H9 (cell line): ENCODE measurements at regions not wholly inside any gene's neighbourhood (a gene's known extent, or its start where the extent isn't known, plus 50 kb on each side); places are given as distances from the start of the nearest gene placed in this dataset.

Experiments
- DNase-seq: peaks from one replicate; pipeline ENCODE4 v3.0.0-alpha.2; 2017
- H2AFZ ChIP-seq: one replicate; pipeline ENCODE4 v1.6.1; 2013; ENCODE audit warnings: mild to moderate bottlenecking, low read length, control low read depth, moderate library complexity
- H2AK5ac ChIP-seq: 2 replicates; pipeline ENCODE4 v1.6.1; 2013; ENCODE audit warnings: low read length, control low read depth, mixed read lengths; ENCODE audit not compliant: insufficient read length
- H2BK120ac ChIP-seq: one replicate; pipeline ENCODE4 v1.6.1; 2013; ENCODE audit warnings: low read depth, mild to moderate bottlenecking, low read length, control low read depth, inconsistent platforms; ENCODE audit not compliant: poor library complexity, severe bottlenecking
- H2BK12ac ChIP-seq: 2 replicates; pipeline ENCODE4 v1.6.1; 2013; ENCODE audit warnings: low read length, control low read depth, mixed read lengths, low read depth; ENCODE audit not compliant: insufficient read length
- H2BK15ac ChIP-seq: 2 replicates; pipeline ENCODE4 v1.6.1; 2013; ENCODE audit warnings: low read depth, low read length, control low read depth
- H2BK20ac ChIP-seq: one replicate; pipeline ENCODE4 v1.6.1; 2013; ENCODE audit warnings: low read depth, mild to moderate bottlenecking, low read length, control low read depth, inconsistent platforms; ENCODE audit not compliant: poor library complexity, severe bottlenecking
- H2BK5ac ChIP-seq: 2 replicates; pipeline ENCODE4 v1.6.1; 2013; ENCODE audit warnings: low read length, control low read depth, mixed read lengths; ENCODE audit not compliant: insufficient read length
- H3K14ac ChIP-seq: 2 replicates; pipeline ENCODE4 v1.6.1; 2013; ENCODE audit warnings: low read length, control low read depth; ENCODE audit not compliant: insufficient read depth
- H3K18ac ChIP-seq: 2 replicates; pipeline ENCODE4 v1.6.1; 2013; ENCODE audit warnings: low read depth, mild to moderate bottlenecking, mixed read lengths, low read length, control low read depth; ENCODE audit not compliant: insufficient read length
- H3K23ac ChIP-seq: 2 replicates; pipeline ENCODE4 v1.6.1; 2013; ENCODE audit warnings: low read length, control low read depth, mixed read lengths, low read depth; ENCODE audit not compliant: insufficient read length
- H3K23me2 ChIP-seq: 2 replicates; pipeline ENCODE4 v1.6.1; 2013; ENCODE audit warnings: low read depth, mild to moderate bottlenecking, mixed read lengths, low read length, control low read depth; ENCODE audit not compliant: insufficient read length, poor library complexity, severe bottlenecking
- H3K27ac ChIP-seq: 2 replicates; pipeline ENCODE4 v1.5.1; 2013; ENCODE audit warnings: low read length, control low read depth, mixed read lengths, low read depth; ENCODE audit not compliant: insufficient read length
- H3K27me3 ChIP-seq: 2 replicates; pipeline ENCODE4 v1.6.1; 2013; ENCODE audit warnings: low read length, control low read depth, inconsistent platforms; ENCODE audit not compliant: insufficient read depth
- H3K4ac ChIP-seq: 2 replicates; pipeline ENCODE4 v1.6.1; 2013; ENCODE audit warnings: low read depth, mild to moderate bottlenecking, control low read depth, inconsistent platforms, low read length, moderate library complexity
- H3K4me1 ChIP-seq: 2 replicates; pipeline ENCODE4 v1.6.1; 2013; ENCODE audit warnings: low read length, control low read depth, inconsistent platforms; ENCODE audit not compliant: insufficient read depth
- H3K4me2 ChIP-seq: 2 replicates; pipeline ENCODE4 v1.6.1; 2013; ENCODE audit warnings: low read length, control low read depth, mixed read lengths; ENCODE audit not compliant: insufficient read length, insufficient read depth
- H3K56ac ChIP-seq: 2 replicates; pipeline ENCODE4 v1.6.1; 2013; ENCODE audit warnings: low read depth, mild to moderate bottlenecking, mixed read lengths, low read length, control low read depth; ENCODE audit not compliant: insufficient read length
- H3K79me1 ChIP-seq: 2 replicates; pipeline ENCODE4 v1.6.1; 2013; ENCODE audit warnings: low read depth, mild to moderate bottlenecking, moderate library complexity, low read length, control low read depth, inconsistent platforms; ENCODE audit not compliant: insufficient read depth, poor library complexity, severe bottlenecking
- H3K79me2 ChIP-seq: 2 replicates; pipeline ENCODE4 v1.6.1; 2013; ENCODE audit warnings: low read length, control low read depth, inconsistent platforms; ENCODE audit not compliant: insufficient read depth
- H3K9ac ChIP-seq: 2 replicates; pipeline ENCODE4 v1.6.1; 2013; ENCODE audit warnings: low read length, control low read depth, mixed read lengths; ENCODE audit not compliant: insufficient read length; ENCODE audit errors: extremely low read depth
- H3K9me3 ChIP-seq: one replicate; pipeline ENCODE4 v1.6.1; 2013; ENCODE audit warnings: low read depth, low read length, inconsistent platforms; ENCODE audit not compliant: control insufficient read depth
- H3T11ph ChIP-seq: one replicate; pipeline ENCODE4 v1.6.1; 2013; ENCODE audit warnings: mild to moderate bottlenecking, low read length, control low read depth, inconsistent platforms
- H4K20me1 ChIP-seq: one replicate; pipeline ENCODE4 v1.6.1; 2013; ENCODE audit not compliant: control insufficient read depth, insufficient read length, insufficient read depth
- H4K5ac ChIP-seq: 2 replicates; pipeline ENCODE4 v1.6.1; 2013; ENCODE audit warnings: low read depth, mild to moderate bottlenecking, mixed read lengths, low read length, control low read depth; ENCODE audit not compliant: insufficient read length
- H4K8ac ChIP-seq: replicated peaks from 2 replicates; pipeline ENCODE4 v1.6.1; 2013; ENCODE audit warnings: low read length, control low read depth, mixed read lengths, low read depth; ENCODE audit not compliant: insufficient read length
- H4K91ac ChIP-seq: 2 replicates; pipeline ENCODE4 v1.6.1; 2013; ENCODE audit warnings: low read depth, mild to moderate bottlenecking, moderate library complexity, mixed read lengths, low read length, control low read depth; ENCODE audit not compliant: insufficient read length
- H3K27ac Mint-ChIP-seq, 3 experiments: 2 replicates in 2 of 3; 3 replicates in 1 of 3; pipeline ENCODE4 v1.8.0; 2020 to 2021; ENCODE audit warnings: mixed read lengths in 3 of 3, mild to moderate bottlenecking in 1 of 3, moderate library complexity in 1 of 3
- H3K27me3 Mint-ChIP-seq: 2 replicates; pipeline ENCODE4 v1.8.0; 2021; ENCODE audit warnings: low read depth, mild to moderate bottlenecking, moderate library complexity, mixed read lengths
- H3K36me3 Mint-ChIP-seq, 3 experiments: 2 replicates in 2 of 3; 3 replicates in 1 of 3; pipeline ENCODE4 v1.8.0; 2020 to 2021; ENCODE audit warnings: low read depth in 3 of 3, mixed read lengths in 3 of 3; ENCODE audit not compliant: insufficient read depth in 1 of 3
- H3K4me1 Mint-ChIP-seq, 2 experiments: 2 replicates each; pipeline ENCODE4 v1.8.0; 2020; ENCODE audit warnings: mixed read lengths in 2 of 2
- H3K4me3 Mint-ChIP-seq, 2 experiments: 2 replicates in 1 of 2; 3 replicates in 1 of 2; pipeline ENCODE4 v1.8.0; 2020 to 2021; ENCODE audit warnings: mild to moderate bottlenecking in 2 of 2, mixed read lengths in 2 of 2, moderate library complexity in 1 of 2
- H3K9me3 Mint-ChIP-seq, 2 experiments: 2 replicates in 1 of 2; 3 replicates in 1 of 2; pipeline ENCODE4 v1.8.0; 2020; ENCODE audit warnings: mild to moderate bottlenecking in 2 of 2, mixed read lengths in 2 of 2, moderate library complexity in 1 of 2
- WGBS: extraction: QIAGEN DNeasy Blood & Tissue Kit; methylation state at CpG from one replicate; pipeline ENCODE4 v1.1.7; 2013; ENCODE audit warnings: missing lambda C conversion rate, low lambda C conversion rate, mixed read lengths; ENCODE audit not compliant: insufficient read length; ENCODE audit errors: extremely low coverage; 5-methylcytosine and 5-hydroxymethylcytosine counted together
- TF ChIP-seq, protein P1 (sequence below): fragments of 200-600 bp; sonication (generic); conservative IDR thresholded peaks from 3 replicates; pipeline ENCODE4 v1.8.0; 2021; ENCODE audit warnings: antibody characterized with exemption, mild to moderate bottlenecking

DNA sequence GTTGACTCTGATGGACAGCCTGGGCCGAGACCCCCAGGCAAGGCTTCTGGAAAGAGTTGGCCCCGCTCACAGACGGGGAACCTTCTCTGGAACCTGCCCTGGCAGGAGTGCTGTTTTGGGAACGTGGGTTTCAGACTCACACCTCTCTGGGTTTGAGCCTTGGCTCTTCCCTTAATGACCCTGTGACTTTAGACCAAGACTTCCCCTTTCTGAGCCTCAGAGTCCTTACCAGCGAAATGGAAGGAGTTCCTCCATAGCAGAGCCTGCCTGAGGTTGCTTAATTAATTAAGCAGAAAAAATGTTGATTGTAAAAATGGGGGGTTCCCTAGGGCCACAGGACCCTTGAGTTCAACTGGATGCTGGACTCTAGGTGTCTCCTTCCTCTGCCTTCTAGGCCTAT, 408.2 kb downstream of the SEC14L1 start:
- no peak overlapping the region for H2AFZ ChIP-seq
- peaks cover 0 to 5% (median 2%) of the 10 kb centered on the region in 3 experiments; a peak in 3 of 7 replicates for H3K36me3 Mint-ChIP-seq
- no peak overlapping the region for H3K56ac ChIP-seq
- no peak overlapping the region; a peak in 1 of 7 replicates for H3K27ac Mint-ChIP-seq
- no peak overlapping the region for H2BK120ac ChIP-seq
- H3K18ac ChIP-seq: no peak overlapping the region
- H3K9me3 Mint-ChIP-seq: peaks cover 6% of the 10 kb centered on the region in 2 experiments; a peak in 3 of 5 replicates
- no CpG with 5 or more reads among the region's 5 CpGs for WGBS
- no peak overlapping the region for H2BK20ac ChIP-seq
- no peak overlapping the region for H3K4ac ChIP-seq
- H2BK5ac ChIP-seq: no peak overlapping the region
- peak overlapping the region in 1 of 2 experiments; percentile 56; a peak in 1 of 5 replicates for H3K4me3 Mint-ChIP-seq
- peaks cover 2% of the 10 kb centered on the region; the same call in 1 of the 2 replicates for H3K4me1 ChIP-seq
- H2BK15ac ChIP-seq: no peak overlapping the region
- no peak overlapping the region for H3K27ac ChIP-seq
- no peak overlapping the region for H4K8ac ChIP-seq
- no peaks in the 10 kb centered on the region for H3K23me2 ChIP-seq
- DNase-seq: no peak
- H4K91ac ChIP-seq: no peak overlapping the region
- no peak overlapping the region for H2AK5ac ChIP-seq
- no peak overlapping the region for H4K5ac ChIP-seq
- peaks cover 22% of the 10 kb centered on the region for H3K27me3 Mint-ChIP-seq
- H2BK12ac ChIP-seq: no peak overlapping the region
- H3K23ac ChIP-seq: no peak overlapping the region
- H3K79me1 ChIP-seq: no peaks in the 10 kb centered on the region
- H3T11ph ChIP-seq: no peak overlapping the region
- H3K79me2 ChIP-seq: no peaks in the 10 kb centered on the region
- TF ChIP-seq, protein P1, sequence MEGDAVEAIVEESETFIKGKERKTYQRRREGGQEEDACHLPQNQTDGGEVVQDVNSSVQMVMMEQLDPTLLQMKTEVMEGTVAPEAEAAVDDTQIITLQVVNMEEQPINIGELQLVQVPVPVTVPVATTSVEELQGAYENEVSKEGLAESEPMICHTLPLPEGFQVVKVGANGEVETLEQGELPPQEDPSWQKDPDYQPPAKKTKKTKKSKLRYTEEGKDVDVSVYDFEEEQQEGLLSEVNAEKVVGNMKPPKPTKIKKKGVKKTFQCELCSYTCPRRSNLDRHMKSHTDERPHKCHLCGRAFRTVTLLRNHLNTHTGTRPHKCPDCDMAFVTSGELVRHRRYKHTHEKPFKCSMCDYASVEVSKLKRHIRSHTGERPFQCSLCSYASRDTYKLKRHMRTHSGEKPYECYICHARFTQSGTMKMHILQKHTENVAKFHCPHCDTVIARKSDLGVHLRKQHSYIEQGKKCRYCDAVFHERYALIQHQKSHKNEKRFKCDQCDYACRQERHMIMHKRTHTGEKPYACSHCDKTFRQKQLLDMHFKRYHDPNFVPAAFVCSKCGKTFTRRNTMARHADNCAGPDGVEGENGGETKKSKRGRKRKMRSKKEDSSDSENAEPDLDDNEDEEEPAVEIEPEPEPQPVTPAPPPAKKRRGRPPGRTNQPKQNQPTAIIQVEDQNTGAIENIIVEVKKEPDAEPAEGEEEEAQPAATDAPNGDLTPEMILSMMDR: no peak
- no peak overlapping the region for H3K9ac ChIP-seq
- no peak overlapping the region for H3K4me2 ChIP-seq
- no peaks in the 10 kb centered on the region for H4K20me1 ChIP-seq
- no peak overlapping the region for H3K14ac ChIP-seq
- H3K4me1 Mint-ChIP-seq: peaks cover 18 to 30% of the 10 kb centered on the region in 2 experiments
- no peaks in the 10 kb centered on the region for H3K27me3 ChIP-seq
- no peaks in the 10 kb centered on the region for H3K9me3 ChIP-seq
